Naive thymus-derived CD8-positive, alpha-beta T cell (primary cell): ENCODE measurements at regions not wholly inside any gene's neighbourhood (a gene's known extent, or its start where the extent isn't known, plus 50 kb on each side); places are given as distances from the start of the nearest gene placed in this dataset.
"Not testable (repeated sequence)": the region's sequence is repeated elsewhere in the genome, so short reads cannot be mapped to it uniquely, and the experiment has no call there.

Experiments
- ATAC-seq, 2 donors: fragments of 150-1000 bp; cut with Tn5 transposase in 1 of 2; sonication (Bioruptor Pico), chemical (Tn5 transposase) in 1 of 2; 1 replicate in 1 of 2; 2 replicates in 1 of 2; pipeline ENCODE4 v1.10.0; 2021; ENCODE audit warnings: mild to moderate bottlenecking in 2 of 2, moderate library complexity in 2 of 2
- POLR2A ChIA-PET: fragments of 350-600 bp; sonication (Branson Sonifier 250); formaldehyde crosslinking; loops from one replicate; lab custom pipeline; 2021; ENCODE audit warnings: antibody characterized with exemption; lab: Charles Lee
- DNase-seq, 10 donors: peaks; one replicate each; pipeline versions ENCODE4 v3.0.0 to v3.0.0-alpha.2; 2020 to 2022
- H3K27ac Mint-ChIP-seq, 10 donors: one replicate each; pipeline ENCODE4 v1.8.0; 2020 to 2022; ENCODE audit warnings: mild to moderate bottlenecking in 10 of 10, mixed read lengths in 10 of 10, moderate library complexity in 4 of 10, inconsistent platforms in 1 of 10
- H3K27me3 Mint-ChIP-seq, 5 donors: one replicate each; pipeline ENCODE4 v1.8.0; 2021 to 2022; ENCODE audit warnings: mixed read lengths in 5 of 5
- H3K36me3 Mint-ChIP-seq, 3 donors: one replicate each; pipeline ENCODE4 v1.8.0; 2020 to 2022; ENCODE audit warnings: mixed read lengths in 3 of 3, mild to moderate bottlenecking in 2 of 3, inconsistent platforms in 1 of 3
- H3K4me1 Mint-ChIP-seq, 4 donors: one replicate each; pipeline ENCODE4 v1.8.0; 2021 to 2022; ENCODE audit warnings: mixed read lengths in 4 of 4
- H3K4me3 Mint-ChIP-seq, 10 donors: one replicate each; pipeline ENCODE4 v1.8.0; 2020 to 2022; ENCODE audit warnings: mild to moderate bottlenecking in 10 of 10, mixed read lengths in 10 of 10, moderate library complexity in 6 of 10, inconsistent platforms in 1 of 10
- H3K9me3 Mint-ChIP-seq, 9 donors: one replicate each; pipeline ENCODE4 v1.8.0; 2020 to 2022; ENCODE audit warnings: mixed read lengths in 9 of 9, mild to moderate bottlenecking in 3 of 9, inconsistent platforms in 1 of 9, moderate library complexity in 1 of 9

- no peak overlapping the region for H3K4me3 Mint-ChIP-seq
- ATAC-seq (no peak), DNase-seq (no peak)
- H3K9me3 Mint-ChIP-seq, result no peaks in the 10 kb centered on the region
- H3K27ac Mint-ChIP-seq, result no peak overlapping the region
- peaks cover 0 to 7% (median 4%) of the 10 kb centered on the region in 5 donors for H3K27me3 Mint-ChIP-seq
- no peaks in the 10 kb centered on the region for H3K36me3 Mint-ChIP-seq
- POLR2A ChIA-PET, result no interaction called here
- H3K4me1 Mint-ChIP-seq, result no peaks in the 10 kb centered on the region
Observed at GRCh38 chrX:130560544-130560943, 158.8 kb downstream of the RBMX2 start.

GRCh38 chrX:130561930-130562329 is 160.1 kb downstream of the RBMX2 start:
- Mint-ChIP-seq H3K4me3 (no peak overlapping the region), H3K27me3 (peaks cover 0 to 7% (median 4%) of the 10 kb centered on the region in 5 donors), H3K4me1 (no peaks in the 10 kb centered on the region), H3K36me3 (no peaks in the 10 kb centered on the region), H3K9me3 (no peaks in the 10 kb centered on the region), H3K27ac (no peak overlapping the region)
- DNase-seq (no peak), ATAC-seq (no peak)
- POLR2A ChIA-PET, result no interaction called here

DNA sequence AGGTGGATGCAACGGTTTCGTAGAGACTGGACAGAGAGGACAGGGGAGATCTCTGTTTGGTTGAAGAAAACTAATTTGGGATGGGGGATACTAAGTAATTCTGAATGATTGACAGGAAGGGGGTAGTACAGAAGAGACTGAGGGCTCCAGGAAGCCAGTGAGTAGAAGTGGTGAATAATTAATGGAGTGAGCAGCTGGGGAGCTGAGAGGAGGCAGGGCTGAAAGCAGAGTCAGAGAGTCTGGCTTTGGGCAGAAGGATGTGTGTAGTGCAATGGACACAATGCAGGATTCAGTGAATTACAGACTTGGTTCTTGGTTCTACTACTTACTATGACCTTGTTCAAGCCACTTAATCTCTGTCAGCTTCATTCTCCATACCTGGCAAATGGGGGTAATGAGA is 161.7 kb downstream of the RBMX2 start:
- H3K4me3 Mint-ChIP-seq, result no peak overlapping the region
- ATAC-seq (no peak), DNase-seq (no peak)
- POLR2A ChIA-PET, result no interaction called here
- H3K27me3 Mint-ChIP-seq, result peaks cover 0 to 7% (median 4%) of the 10 kb centered on the region in 5 donors
- no peaks in the 10 kb centered on the region for H3K36me3 Mint-ChIP-seq
- H3K27ac Mint-ChIP-seq, result no peak overlapping the region
- H3K4me1 Mint-ChIP-seq, result no peaks in the 10 kb centered on the region
- peaks cover 0 to 2% (median 0%) of the 10 kb centered on the region in 9 donors for H3K9me3 Mint-ChIP-seq

DNA sequence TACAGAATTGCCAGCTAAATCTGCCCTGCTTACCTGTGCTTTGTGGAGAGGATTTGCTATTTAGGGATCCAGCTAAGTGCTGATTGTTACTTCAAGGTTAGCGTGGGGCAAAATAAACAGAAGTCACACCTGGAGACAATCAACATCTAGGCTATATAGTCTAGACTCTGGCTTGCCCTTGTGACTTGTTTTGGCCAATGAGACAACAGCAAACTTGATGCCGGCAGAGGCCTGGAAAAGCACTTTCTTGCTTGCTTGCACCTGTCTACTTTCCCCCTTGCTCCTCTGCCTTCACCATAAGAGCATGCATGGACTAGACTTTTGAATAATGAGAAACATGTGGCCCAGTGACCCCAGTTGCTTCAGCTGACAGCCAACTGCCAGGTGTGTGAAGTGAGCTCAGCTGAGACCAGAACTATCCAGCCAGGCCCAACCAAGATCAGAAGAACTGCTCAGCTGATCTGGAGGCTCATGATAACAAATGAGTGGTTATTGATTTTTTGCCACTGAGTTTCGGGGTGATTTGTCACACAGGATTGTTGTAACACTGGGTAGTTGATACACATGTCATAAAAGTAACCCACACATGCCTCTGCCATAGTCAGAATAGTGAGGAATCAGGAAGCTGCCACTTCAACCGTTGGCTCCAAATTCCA is 164.4 kb downstream of the RBMX2 start:
- Mint-ChIP-seq H3K4me1 (no peaks in the 10 kb centered on the region), H3K9me3 (peaks cover 0 to 2% (median 0%) of the 10 kb centered on the region in 9 donors), H3K4me3 (no peak overlapping the region), H3K27ac (no peak overlapping the region), H3K36me3 (no peaks in the 10 kb centered on the region), H3K27me3 (peaks cover 0 to 6% (median 4%) of the 10 kb centered on the region in 5 donors)
- DNase-seq (no peak), ATAC-seq (no peak)
- POLR2A ChIA-PET, result no interaction called here

DNA sequence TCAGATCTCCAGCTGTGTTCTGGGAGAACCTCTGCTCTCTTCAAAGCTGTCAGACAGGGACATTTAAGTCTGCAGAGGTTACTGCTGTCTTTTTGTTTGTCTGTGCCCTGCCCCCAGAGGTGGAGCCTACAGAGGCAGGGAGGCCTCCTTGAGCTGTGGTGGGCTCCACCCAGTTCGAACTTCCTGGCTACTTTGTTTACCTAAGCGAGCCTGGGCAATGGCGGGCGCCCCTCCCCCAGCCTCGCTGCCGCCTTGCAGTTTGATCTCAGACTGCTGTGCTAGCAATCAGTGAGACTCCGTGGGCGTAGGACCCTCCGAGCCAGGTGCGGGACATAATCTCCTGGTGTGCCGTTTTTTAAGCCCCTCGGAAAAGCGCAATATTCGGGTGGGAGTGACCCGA is 171.2 kb downstream of the RBMX2 start:
- ATAC-seq, DNase-seq, H3K4me3 Mint-ChIP-seq, H3K36me3 Mint-ChIP-seq, H3K9me3 Mint-ChIP-seq, H3K4me1 Mint-ChIP-seq, H3K27ac Mint-ChIP-seq, POLR2A ChIA-PET, H3K27me3 Mint-ChIP-seq: not testable (repeated sequence)
